HG02970 (cell line): ENCODE measurements at regions not wholly inside any gene's neighbourhood (a gene's known extent, or its start where the extent isn't known, plus 50 kb on each side); places are given as distances from the start of the nearest gene placed in this dataset.

ENCODE experiments used
- ATAC-seq: cut with Tn5 transposase; IDR thresholded peaks from one replicate; pipeline ENCODE4 v1.9.1; 2021; ENCODE audit warnings: mild to moderate bottlenecking, moderate library complexity, moderate number of reproducible peaks; ENCODE audit not compliant: unreplicated experiment, low FRiP score

DNA sequence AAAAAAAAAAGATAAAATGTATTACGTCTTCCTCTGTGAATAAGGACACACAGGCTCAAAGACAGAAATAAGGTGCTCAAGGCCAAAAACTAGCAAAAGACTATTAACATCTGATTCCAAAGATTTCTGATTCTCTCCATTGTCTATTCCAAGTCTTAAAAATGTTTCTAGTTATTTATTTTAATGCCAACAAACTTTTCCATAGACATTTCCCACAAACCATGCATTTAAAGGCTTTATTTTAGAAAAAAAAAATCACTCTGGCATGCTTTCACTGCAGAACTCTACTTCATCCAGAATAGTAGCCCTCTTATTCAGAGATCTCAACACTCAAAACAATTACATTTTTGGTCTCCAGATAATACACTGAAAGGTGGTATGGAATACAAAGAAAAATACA lies 545.0 kb upstream of the TENM3 start:
- ATAC-seq, result no peak

DNA sequence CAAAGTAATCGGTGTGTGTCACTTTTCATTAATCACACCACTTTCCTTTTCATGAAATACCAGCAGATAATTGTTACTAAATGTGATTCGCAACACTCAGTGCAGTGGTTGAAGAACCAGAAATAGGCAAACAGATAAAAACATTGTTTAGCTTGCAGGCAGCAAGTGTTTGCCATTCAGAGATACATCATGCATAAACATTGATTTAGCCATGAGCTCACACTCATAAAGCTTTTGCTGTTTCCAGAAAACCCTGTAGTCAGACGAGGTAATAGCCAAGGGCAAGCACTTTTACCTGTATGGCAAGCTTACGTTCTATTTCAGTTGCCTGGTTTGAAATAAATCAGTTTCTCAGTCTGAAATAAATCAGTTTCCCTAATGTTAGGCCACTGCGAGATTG lies 542.0 kb upstream of the TENM3 start:
- no peak for ATAC-seq

DNA sequence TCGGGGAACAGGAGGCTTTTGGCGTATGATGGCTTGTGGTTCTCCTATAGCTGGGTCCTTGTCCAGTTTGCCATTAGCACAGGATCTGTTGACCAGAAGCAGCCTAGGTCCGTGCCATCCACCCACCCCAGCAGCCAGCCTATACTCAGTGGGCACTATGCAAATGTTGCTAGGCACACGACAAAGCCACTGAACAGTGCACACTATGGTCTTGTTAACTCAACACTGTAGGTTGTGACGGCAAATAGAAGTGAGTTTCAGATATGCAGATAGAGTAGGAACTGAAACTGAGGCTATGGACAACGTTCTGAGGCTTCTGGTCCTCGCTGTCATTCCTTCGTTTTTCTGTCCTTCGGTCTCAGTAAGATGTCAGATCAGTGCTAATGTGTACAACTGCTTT lies 541.3 kb upstream of the TENM3 start:
- no peak for ATAC-seq

DNA sequence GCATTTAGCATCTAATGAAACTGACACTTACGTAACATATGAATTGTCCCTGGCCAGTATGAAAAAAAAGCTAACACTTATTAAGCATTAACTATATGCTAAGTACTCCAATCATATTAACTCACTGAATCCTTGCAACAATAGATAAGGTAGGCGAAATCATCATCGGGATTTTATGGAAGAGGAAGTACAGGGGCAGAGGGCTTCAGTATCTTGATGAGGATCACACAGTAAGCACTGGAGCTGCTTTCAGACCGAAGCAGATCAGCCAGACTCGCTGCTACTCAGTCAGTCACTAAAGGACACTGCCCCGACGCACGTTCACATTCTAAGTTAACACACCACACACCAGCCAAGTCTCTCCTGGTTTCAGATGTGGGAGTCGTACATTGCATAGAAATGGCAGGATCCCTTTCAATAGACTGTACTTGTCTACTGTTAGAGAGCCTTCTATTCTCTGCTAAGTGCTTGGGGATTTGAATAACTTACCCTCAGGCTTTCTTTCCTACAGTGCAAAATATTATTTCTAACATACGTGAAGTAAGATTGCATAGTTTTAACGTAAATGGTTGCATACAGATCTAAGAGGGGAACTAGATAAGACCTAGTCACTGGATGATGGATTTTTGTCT lies 540.2 kb upstream of the TENM3 start:
- no peak for ATAC-seq

DNA sequence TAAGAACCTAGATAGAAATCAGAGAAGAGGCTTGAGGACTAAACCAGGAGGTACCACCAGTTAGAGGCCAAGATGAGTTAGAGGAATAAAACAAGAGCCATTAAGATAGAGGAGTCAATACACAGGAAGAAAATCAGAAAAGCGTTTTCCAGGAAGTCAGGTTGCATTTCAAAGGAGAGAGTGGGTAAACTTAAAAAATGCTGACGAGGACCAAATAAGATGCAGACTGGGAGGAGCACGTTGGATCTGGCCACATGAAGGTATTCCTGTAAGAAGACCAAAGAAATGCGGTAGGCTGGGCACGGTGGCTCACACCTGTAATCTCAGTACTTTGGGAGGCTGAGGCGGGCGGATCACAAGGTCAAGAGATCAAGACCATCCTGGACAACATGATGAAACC lies 533.1 kb upstream of the TENM3 start:
- no peak for ATAC-seq

DNA sequence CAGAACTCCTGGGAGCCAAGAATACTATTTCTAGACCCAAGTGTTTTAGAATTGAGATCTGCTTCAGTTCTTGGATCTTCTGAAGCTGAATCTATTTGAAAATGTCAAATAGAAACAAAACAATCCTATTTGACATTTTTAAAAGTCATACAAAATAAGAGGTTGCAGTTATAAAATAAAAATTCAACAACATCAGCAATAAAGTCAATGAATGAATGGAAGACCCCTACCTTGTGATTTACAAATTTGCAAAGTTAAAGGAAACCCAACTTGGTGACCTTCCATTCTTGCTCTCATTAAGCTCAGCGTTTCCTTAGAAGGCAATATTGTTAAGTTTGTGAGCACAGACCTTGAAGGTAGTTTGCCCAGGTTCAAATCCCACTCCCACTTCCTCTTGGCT lies 531.8 kb upstream of the TENM3 start:
- no peak for ATAC-seq

DNA sequence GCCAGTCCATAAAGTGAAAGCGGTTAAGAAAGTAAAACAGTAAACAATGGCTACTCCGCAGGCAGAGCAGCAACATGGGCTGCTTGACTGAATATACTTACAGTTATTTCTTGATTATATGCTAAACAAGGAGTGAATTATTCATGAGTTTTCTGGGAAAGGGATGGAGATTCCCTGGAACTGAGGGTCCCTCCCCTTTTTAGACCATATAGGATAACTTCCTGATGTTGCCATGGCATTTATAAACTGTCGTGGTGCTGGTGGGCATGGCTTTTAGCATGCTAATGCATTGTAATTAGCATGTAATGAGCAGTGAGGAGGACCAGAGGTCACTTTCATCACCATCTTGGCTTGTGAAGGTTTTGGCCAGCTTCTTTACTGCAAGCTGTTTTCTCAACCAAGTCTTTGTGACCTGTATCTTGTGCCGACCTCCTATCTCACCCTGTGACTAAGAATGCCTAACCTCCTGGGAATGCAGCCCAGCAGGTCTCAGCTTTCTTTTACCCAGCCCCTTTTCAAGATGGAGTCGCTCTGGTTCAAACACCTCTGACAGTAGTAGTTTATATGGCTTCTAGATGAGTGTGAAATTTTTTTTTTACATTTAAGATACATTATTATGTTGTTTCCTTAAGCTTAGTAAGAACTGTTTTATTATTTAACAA lies 514.8 kb upstream of the TENM3 start:
- no peak for ATAC-seq

DNA sequence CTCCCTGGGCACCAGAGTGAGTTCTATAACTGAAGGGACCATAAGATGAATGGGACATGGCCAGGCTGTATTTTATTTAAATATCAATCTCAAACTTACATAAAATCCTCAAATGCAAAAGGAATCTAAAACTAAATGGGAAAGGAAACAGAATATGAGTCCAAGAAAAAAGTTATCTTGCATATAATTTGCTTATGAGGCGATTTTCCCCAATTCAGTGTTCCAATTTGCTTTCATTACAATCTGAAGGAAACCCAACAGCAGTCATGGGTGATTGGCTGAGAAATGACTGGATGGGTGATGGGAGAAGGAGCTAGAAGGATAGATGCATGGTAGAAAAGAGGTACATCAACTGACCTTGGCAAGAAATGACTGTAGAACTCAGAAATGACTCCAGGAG lies 511.3 kb upstream of the TENM3 start:
- no peak for ATAC-seq

DNA sequence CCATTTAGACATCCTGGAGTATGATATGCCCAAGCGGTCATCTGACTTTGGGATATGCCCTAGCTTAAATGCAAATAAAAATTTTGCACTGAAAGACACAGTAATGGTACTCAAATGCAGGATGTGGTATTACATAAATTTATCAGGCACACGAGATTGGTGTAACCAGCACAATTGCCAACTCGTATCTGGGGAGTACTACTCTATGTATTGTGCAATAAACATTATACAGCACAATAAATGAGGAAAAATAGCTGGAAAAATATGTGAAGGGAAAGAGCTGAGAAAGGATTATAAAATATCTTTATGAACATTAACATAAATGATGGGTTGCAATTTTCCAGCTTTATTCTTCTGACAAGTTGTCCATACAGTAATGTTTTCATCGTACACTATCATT lies 505.5 kb upstream of the TENM3 start:
- no peak for ATAC-seq

DNA sequence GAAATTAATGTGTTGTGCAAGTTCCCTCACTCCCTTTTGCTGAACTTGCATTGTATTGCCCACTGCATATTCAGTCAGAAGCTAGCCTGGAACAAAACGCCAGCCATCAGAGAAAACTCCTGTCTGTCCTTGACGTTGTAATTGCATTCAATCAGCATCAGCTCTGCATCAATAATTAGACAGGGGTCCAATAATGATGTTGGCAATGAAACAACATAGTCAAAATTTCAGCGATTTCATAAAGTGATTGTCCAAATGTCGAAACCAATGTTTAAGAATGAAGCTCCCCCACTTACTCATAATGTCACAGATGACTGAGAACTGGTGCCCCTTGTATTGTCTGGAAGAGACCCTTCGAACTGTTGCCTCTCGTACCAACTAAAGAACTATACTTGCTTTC lies 504.2 kb upstream of the TENM3 start:
- no peak for ATAC-seq

DNA sequence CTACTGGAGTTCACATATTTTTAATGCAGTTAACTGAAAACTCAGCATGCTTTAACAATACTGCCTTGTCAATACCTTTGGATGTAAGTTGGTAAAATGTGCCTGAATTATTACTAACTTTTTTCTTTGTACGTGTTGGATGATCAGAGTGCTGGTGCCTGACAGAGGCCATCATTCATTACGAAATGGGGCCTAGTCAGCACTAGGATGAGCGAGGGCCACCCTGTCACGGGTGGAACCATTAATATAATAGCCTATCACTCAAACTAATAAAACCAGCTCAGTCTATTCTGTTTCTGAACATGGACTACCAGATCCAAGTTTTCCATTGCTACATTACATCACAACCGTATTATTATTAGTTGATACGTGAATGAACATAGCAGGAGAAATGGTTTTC lies 501.7 kb upstream of the TENM3 start:
- no peak for ATAC-seq

DNA sequence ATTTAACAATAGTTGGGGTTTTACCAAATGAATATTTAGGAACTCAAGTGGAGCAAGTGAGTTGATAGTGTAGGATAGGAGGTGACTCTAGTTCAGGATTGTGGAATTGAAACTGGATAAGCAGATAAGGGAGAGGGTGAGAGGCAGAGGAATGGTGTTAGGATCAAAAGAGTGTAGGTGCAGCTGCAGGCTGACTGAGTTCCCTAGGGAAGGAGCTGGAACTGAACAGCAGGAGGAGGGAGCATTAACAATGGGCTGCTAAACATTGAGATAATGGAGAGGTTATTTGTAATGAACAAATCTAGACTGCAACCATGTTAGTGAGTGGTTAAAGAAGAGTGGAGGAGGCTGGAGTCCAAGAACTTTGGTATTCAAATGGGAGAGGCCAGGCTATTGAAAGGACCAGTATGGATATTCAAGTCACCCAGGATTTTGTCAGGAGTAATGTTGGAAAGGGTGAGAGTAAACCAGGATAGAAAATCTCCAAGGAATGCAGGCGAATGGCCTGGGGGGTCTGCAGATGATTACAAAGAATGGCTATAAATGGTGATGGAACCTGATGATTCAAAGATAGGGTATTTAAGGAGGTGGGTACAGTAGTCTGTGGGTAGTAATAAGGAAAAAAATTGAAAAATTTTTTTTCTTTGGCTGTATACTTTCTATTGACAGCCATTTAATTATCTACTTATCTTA lies 497.1 kb upstream of the TENM3 start:
- ATAC-seq, result no peak

DNA sequence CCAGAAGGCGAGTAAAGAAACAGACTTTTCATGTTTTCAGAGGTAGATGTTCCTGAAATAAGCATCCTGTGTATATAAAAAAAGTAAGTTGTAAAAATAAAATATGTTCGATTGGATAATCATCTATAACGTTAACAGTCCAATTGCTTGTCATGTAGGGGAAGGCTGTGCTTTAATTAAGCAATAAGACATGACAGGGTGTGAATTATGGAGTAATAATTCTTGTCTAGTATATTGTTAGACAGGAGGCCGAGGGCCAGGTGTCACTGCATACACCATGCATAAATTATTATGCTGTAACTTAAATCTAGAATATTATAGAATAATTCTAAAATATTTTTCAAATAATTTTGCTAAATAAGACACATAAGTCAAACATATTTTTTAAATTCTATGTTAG lies 494.6 kb upstream of the TENM3 start:
- no peak for ATAC-seq

DNA sequence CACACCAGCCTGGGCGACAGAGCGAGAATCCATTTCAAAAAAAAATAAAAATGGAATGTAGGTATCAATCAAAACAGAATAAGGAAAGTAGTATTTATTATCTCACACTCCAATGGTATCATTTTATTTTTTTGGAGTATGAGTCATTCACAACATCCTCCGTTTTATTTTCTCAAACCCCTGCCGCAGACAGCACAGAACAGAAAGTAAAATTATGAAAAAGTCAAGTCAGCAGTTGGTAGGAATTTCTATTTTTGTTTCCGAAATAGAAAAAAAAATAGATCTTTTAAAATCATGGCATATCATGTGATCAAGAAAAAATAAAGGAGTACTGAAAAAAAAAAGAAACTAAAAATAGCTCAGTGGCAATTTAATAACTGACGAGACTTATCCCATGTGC lies 490.7 kb upstream of the TENM3 start:
- no peak for ATAC-seq

DNA sequence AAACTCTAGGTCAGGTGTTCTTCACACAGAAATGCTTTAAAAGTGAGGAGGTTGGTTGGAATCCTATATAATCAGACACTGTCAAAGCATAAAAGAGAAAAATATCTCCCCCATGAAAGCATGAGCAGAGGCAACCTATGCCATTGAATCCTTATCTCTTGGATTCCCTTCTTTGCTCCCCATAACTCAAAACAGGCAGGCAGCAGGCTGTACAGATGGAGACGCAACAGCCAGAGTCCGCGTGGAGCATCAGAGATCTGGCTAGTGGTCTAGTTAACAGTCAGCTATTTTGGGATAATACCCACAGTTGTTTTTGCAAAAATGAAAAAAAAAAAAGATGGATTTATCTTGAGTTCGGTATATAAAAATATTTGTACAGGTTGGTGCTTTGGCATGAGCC lies 490.0 kb upstream of the TENM3 start:
- no peak for ATAC-seq

DNA sequence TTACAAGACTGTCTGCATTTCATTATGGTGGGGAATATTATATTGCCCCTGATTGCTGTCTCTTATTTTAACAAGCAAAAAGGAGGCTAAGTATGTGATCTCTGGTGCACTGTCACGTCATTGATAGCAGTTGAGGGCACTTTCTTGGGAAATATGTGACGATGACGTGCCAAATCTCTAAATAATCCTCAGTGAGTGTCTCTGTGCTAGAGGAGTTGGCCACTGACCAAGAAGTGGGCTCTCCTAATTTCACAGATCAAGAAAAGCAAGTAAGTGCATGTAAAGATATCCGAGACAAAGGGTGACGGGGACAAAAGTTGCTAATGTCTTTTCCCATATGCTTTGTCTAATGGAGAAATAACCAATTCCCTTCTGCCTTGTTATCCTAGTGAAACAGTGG lies 487.4 kb upstream of the TENM3 start:
- no peak for ATAC-seq

DNA sequence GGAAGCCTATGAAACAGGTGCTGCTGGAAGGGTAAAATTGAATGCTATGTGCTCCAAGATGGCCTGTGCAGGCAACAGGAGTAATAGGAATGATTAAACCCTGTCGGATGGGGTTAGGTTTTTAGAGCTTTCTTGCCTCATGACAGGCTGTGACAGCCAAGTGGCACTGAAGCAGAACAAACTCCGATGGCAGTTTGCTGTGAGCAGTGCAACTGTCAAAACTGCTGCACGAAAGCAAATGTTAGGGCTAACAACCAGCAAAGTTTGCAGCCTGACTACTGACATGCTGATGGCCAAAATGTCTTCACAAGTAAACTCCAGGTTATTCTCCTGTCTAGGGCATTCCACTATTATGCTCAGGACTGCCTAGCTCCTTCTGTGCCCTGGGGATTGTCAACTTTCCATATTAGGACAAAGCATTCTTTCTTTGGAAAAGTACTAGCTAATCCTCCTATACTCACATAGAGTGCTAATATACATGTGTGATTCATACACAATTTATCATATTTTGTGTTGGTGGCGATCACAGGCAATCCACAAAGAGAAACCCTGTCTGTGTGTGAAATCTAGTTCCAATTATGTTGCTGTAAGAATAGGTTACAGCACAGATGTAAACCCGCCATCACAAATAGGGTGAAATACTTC lies 486.6 kb upstream of the TENM3 start:
- ATAC-seq, result no peak

DNA sequence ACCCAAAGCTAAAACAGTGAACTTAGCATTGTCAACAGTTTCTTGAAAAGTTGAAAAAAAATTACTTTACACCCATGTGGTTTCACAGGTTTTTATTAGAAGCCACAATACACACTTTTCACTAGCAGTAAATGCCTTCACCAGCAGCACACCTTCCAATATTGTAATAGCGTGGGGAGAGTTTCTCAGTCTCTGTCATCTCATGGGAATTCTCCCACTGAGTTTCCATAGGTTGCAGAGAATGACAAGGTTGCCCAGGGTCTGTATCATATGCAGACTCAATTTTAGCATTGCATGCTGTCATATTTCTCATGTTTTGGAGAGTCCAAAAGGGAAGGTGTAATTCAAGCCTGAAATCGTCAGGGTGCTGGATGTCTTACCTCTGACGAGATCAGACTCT lies 486.1 kb upstream of the TENM3 start:
- no peak for ATAC-seq

DNA sequence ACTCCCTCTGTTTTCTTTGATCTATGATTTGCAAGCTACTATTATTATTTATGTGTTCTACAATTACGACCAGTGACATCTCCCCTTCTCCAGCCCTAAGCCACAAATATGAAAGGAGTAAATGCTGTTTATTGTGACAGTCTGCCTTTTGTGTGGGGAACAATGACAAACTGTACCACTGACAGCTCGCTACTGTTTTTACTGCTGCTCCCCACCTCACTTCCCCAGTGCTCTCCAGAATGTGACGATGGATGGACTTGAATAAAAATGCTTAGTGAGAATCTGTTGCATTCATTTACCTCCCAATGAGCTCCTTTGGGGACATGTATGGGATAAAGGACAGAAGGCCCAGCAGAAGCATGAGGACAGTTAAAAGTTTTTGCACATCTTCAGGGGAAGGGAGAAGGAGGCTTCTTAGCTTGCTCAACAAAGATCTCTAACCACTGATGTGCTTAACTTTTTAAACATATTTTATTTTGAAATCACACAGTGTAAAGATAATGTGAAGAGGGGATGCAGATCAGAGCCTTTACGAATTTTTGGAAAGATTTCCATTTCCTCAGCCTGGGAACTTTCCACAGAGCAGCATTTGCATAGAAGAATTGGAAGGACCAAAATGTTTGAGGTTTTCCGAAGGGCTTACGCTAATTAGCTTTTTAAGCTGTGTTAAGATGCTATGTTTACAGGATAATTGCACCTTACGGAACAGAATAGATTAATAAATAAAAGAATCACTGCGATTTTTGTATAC lies 485.1 kb upstream of the TENM3 start:
- no peak for ATAC-seq

DNA sequence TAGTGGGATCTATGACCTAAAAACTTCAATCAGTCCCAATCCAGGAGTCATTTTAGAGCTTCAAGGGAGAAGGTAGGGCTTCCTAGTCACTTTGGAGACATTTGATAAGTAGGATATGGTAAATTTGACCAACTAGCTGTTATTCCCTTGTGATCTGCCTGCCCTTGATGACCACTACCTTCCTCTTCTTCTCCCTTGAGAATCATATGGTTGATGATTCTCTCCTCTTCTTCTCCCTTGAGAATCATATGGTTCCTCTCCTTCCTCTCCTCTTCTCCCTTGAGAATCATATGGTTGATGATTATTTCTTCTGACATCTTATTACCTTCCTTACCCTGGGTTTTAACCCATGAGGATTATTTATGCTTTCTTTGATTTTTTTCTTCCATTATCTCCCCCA lies 482.6 kb upstream of the TENM3 start:
- ATAC-seq, result no peak

DNA sequence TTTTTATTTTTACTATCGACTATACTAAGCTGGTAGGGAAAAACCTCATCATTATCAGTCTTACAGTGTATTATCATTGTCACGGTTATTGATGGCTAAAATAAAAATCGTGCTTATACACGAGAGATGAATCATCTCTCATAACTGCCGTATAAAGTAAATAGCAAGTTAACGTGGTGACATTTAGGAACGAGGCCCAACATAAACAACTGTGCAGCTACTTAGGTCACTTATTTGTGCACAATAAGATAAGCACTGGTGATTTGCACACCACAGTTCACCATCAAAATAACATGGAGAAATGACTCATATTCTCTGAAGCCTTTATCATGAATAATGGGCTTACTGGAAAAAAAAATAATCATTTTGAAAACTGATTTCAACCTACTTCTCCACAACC lies 482.0 kb upstream of the TENM3 start:
- ATAC-seq, result no peak
